Mononuclear cell (primary cell): ENCODE measurements at regions not wholly inside any gene's neighbourhood (a gene's known extent, or its start where the extent isn't known, plus 50 kb on each side); places are given as distances from the start of the nearest gene placed in this dataset.
"Not testable (repeated sequence)": the region's sequence is repeated elsewhere in the genome, so short reads cannot be mapped to it uniquely, and the experiment has no call there.

Experiments
- H3K27me3 ChIP-seq: 2 replicates; pipeline ENCODE4 v1.6.0; 2011; ENCODE audit warnings: low read length, control low read depth; ENCODE audit not compliant: insufficient read depth
- H3K4me1 ChIP-seq: 2 replicates; pipeline ENCODE4 v1.5.1; 2011; ENCODE audit warnings: mild to moderate bottlenecking, low read length, control low read depth; ENCODE audit not compliant: insufficient read depth
- H3K4me3 ChIP-seq: 2 replicates; pipeline ENCODE4 v1.5.1; 2011; ENCODE audit warnings: mild to moderate bottlenecking, low read length, moderate library complexity
- H3K9me3 ChIP-seq: 2 replicates; pipeline ENCODE4 v1.5.1; 2011; ENCODE audit warnings: low read depth, mild to moderate bottlenecking, control low read depth, low read length

DNA sequence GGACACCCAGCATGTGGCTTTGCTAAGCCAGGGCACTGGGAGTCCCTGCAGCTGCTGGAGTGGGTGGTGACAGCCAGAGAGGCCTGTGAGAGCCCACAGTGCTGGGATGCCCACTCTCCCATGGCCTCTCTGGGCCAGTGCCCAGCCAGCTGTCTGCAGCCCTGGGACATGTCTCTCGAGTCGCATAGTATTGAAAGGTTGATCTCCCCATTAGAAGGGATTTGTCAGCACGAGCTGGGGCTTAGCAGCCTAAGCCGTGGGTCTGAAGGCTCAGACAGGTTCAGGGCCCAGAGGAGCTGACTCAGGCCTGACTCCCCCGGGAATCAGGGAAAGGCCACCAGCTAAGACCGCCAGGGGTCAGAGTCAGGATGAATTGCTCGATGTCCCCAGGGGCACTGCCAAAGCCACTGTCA lies 53.5 kb downstream of the FOXD2 start:
- no peak overlapping the region for H3K4me3 ChIP-seq
- no peaks in the 10 kb centered on the region for H3K4me1 ChIP-seq
- H3K27me3 ChIP-seq = no peaks in the 10 kb centered on the region
- H3K9me3 ChIP-seq = no peaks in the 10 kb centered on the region

DNA sequence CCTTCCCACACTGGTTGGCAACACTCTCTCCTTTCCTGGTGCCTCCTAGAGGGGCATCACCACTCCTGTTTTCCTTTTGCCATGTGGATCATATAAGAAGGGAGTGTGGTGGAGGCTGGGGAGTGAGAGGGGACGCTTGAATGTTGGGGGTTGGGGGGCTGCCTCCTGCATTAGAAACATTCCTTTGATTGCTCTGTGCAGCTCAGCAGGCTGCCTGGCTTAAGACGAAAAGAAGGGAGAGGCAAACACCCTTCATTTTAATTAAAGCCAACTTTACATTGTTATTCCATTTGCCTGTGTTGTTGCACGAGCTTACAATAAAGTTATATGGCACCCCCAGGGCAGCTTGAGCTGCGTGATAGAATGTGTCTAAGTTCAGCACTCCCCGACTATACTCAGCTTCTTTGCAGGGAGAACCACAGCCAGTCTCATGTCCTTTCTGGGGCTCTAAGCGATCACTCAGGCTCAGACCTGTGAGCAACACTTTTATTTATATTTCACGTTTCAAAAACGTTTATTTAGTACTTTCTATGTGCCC lies 57.4 kb downstream of the FOXD2 start:
- Histone ChIP-seq H3K9me3 (no peaks in the 10 kb centered on the region), H3K27me3 (peaks cover 12% of the 10 kb centered on the region), H3K4me1 (no peaks in the 10 kb centered on the region), H3K4me3 (no peak overlapping the region)

DNA sequence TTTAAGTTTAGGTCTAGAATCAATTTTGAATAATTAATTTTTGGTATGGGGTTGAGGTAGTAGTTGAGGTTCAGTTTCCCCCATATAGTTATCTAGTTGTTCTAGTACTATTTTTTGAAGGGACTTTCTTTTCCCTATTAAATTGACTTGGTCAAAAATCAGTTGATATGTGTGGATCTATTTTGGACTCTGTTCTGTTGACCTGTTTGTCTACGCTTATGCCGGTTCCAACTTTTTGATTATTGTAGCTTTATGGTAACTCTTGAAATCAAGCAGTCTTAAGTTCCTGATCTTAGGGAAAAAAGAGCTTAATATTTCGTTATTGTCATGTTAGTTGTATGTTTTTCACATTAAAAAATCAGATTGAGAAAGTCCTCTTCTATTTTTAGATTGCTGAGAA lies 60.7 kb downstream of the FOXD2 start:
- Histone ChIP-seq H3K27me3 (peaks cover 25% of the 10 kb centered on the region), H3K9me3 (no peaks in the 10 kb centered on the region), H3K4me3 (no peak overlapping the region), H3K4me1 (no peaks in the 10 kb centered on the region)

DNA sequence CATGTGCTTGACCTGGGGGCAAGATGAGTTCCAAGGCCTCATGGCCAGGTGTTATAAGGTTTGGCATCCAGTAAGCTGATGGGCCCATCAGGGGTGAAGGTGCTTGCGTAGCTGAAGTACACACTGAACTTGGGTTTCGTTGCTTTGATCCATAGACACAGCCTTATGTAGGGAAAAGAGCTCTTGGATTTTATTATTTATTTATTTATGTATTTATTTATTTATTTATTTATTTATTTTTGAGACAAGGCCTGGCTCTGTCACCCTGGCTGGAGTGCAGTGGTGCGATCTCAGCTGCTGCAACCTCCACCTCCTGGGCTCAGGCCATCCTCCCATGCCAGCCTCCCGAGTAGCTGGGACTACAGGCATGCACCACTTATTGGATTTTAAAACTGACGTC lies 63.2 kb downstream of the FOXD2 start:
- peaks cover 35% of the 10 kb centered on the region for H3K27me3 ChIP-seq
- no peaks in the 10 kb centered on the region for H3K4me1 ChIP-seq
- no peak overlapping the region for H3K4me3 ChIP-seq
- H3K9me3 ChIP-seq = no peaks in the 10 kb centered on the region

- Histone ChIP-seq H3K4me3 (no peak overlapping the region), H3K9me3 (no peaks in the 10 kb centered on the region), H3K27me3 (peaks cover 46% of the 10 kb centered on the region), H3K4me1 (no peaks in the 10 kb centered on the region)
These were observed 65.0 kb downstream of the FOXD2 start for GRCh38 chr1:47502746-47503370.

DNA sequence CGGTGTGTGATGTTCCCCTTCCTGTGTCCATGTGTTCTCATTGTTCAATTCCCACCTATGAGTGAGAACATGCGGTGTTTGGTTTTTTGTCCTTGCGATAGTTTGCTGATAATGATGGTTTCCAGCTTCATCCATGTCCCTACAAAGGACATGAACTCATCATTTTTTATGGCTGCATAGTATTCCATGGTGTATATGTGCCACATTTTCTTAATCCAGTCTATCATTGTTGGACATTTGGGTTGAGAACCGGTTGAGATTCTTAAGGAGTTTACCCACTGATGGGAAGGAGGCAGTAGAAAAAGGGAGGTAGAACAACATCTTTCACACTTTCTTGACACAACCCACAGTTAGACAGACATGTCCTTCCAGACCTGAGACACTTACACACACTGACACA lies 67.0 kb downstream of the FOXD2 start:
- not testable (repeated sequence) for H3K4me1 ChIP-seq, H3K9me3 ChIP-seq, H3K4me3 ChIP-seq
- H3K27me3 ChIP-seq = peaks cover 59% of the 10 kb centered on the region

GRCh38 chr1:47505267-47505666 lies 67.4 kb downstream of the FOXD2 start:
- Histone ChIP-seq H3K4me1 (peaks cover 7% of the 10 kb centered on the region), H3K27me3 (peaks cover 62% of the 10 kb centered on the region), H3K4me3 (no peak overlapping the region), H3K9me3 (no peaks in the 10 kb centered on the region)

DNA sequence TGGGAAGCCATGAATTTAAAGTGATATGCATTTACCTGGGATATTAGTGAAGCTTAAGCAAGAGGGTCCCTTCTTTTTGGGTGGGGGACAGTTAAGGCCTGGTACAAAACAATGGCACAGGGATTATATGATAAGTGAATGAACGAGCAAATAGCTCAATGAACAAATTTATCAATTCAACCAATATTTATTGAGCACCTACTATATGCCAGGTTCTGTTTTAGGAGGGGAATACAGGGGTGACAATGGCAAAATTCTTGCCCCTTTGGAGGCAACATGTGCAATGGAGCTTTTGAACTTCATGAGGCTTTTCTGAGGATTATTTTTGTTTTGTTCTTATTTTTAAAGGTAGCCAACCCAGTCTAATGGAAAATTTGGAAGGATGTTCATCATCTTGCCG lies 68.2 kb downstream of the FOXD2 start:
- Histone ChIP-seq H3K4me3 (no peak overlapping the region), H3K9me3 (no peaks in the 10 kb centered on the region), H3K4me1 (peaks cover 7% of the 10 kb centered on the region), H3K27me3 (peaks cover 61% of the 10 kb centered on the region)

DNA sequence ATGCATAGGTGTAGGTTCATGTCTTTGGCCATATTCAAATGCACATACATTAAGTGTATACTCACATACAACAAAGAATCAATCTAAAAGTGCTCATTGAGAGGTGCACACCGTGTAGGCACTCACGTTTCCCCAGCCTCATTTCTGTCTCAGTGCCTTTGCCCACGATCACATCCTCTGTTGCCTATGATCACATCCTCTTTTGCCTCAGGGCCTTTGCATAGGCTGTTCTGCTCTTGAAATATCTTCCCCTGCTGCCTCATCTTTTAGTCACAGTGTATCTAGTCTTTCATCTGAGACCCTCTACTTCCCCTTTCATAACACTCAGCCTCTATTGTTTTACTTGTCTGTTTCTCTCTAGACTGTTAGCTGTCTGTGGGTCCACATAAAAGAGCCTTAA lies 69.3 kb downstream of the FOXD2 start:
- peaks cover 63% of the 10 kb centered on the region for H3K27me3 ChIP-seq
- H3K4me1 ChIP-seq = peaks cover 7% of the 10 kb centered on the region
- H3K4me3 ChIP-seq = no peak overlapping the region
- H3K9me3 ChIP-seq = no peaks in the 10 kb centered on the region

DNA sequence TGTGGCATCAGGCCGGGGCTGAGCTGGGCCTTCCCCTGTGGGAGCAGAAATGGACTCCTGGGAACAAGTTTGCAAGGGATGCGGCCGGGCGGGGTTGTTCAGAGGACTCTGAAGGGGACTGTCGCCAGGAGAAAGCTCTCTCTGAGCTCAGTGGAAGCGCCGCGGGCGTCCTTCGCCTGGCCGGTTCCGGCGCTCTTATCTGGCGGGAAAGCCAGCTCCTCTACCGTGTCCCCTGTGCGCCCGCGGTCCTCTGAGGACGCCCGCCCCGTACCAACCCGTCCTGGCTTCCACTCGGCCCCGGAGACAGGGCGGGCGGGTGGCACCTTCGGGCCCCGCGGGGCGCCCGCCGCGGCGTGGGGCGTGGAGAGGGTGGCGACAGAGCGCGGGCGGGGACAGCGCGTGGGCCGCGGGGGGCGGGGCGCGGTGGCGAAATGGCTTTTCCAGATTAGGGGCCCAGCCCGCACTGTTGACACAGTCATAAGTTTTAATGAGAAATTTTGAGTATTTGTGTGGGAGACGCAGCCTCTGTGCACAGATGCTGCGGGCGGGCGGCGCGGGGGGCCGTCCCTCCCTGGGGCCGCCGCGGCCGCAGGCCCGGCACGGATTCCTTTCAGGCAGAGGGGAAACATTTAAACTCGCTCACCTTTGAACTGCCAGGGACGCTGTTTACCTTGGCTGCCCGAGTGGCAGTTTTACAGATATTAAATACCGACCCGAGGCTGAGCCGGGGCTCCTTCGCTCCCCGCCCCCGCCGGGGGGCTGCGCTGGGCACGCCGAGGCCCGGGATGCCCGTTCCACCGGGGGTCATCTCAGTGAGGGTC lies 70.2 kb downstream of the FOXD2 start:
- H3K4me1 ChIP-seq = peaks cover 7% of the 10 kb centered on the region
- H3K27me3 ChIP-seq = peaks cover 65% of the 10 kb centered on the region
- no peak overlapping the region for H3K4me3 ChIP-seq
- H3K9me3 ChIP-seq = no peaks in the 10 kb centered on the region

- Histone ChIP-seq H3K4me1 (peaks cover 7% of the 10 kb centered on the region), H3K9me3 (no peaks in the 10 kb centered on the region), H3K4me3 (no peak overlapping the region), H3K27me3 (peaks cover 63% of the 10 kb centered on the region)
These were observed 71.0 kb downstream of the FOXD2 start for GRCh38 chr1:47508702-47509431.

GRCh38 chr1:47510282-47510811 lies 72.5 kb downstream of the FOXD2 start:
- Histone ChIP-seq H3K9me3 (no peaks in the 10 kb centered on the region), H3K27me3 (peaks cover 60% of the 10 kb centered on the region), H3K4me1 (peaks cover 7% of the 10 kb centered on the region), H3K4me3 (no peak overlapping the region)

- H3K4me1 ChIP-seq = peaks cover 7% of the 10 kb centered on the region
- H3K9me3 ChIP-seq = no peaks in the 10 kb centered on the region
- H3K27me3 ChIP-seq = peaks cover 46% of the 10 kb centered on the region
- H3K4me3 ChIP-seq = no peak overlapping the region
These were observed 74.0 kb downstream of the FOXD2 start for GRCh38 chr1:47511825-47512224.

GRCh38 chr1:47513393-47513792 lies 75.5 kb downstream of the FOXD2 start:
- Histone ChIP-seq H3K27me3 (peaks cover 35% of the 10 kb centered on the region), H3K4me3 (no peak overlapping the region), H3K9me3 (no peaks in the 10 kb centered on the region), H3K4me1 (peaks cover 5% of the 10 kb centered on the region)

DNA sequence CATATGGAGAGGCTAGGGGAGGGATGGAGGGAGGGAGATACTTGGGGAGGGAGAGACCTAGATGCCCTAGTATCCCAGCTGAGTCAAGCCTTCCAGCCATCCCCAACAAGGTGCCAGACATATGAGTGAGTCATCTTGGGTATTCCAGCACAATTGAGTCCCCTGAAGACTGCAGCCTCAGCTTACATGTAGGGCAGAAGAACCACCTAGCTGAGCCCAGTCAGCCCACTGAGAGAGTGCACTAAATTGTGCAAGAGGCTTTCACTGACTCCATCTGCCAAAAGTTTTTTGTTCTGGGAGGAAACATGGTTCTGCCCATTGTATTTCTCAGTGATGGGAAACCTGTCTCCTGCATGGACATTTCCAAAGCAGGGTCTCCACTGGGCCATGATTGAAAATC lies 76.4 kb downstream of the FOXD2 start:
- no peaks in the 10 kb centered on the region for H3K4me1 ChIP-seq
- no peaks in the 10 kb centered on the region for H3K9me3 ChIP-seq
- H3K4me3 ChIP-seq = no peak overlapping the region
- H3K27me3 ChIP-seq = peaks cover 27% of the 10 kb centered on the region
